IMR-90 (cell line): ENCODE measurements at regions not wholly inside any gene's neighbourhood (a gene's known extent, or its start where the extent isn't known, plus 50 kb on each side); places are given as distances from the start of the nearest gene placed in this dataset.
A peak's percentile ranks its signal among the peaks of the same experiment; 100 is the strongest.

Source experiments
- ATAC-seq: fragments of 200-7000 bp; cut with Tn5 transposase; 2 replicates; pipeline ENCODE4 v1.9.1; 2020; ENCODE audit warnings: low read depth, mild to moderate bottlenecking, moderate library complexity
- BruUV-seq: library from RNA; stranded (reverse); fragments of 400-500 nt; replicated peaks from 2 replicates; lab custom pipeline; 2021; lab: Mats Ljungman, UMichigan
- CTCF ChIA-PET: fragments of 300-600 bp; formaldehyde crosslinking; extraction: SDS; loops from one replicate; lab custom pipeline; 2021; ENCODE audit warnings: antibody characterized with exemption; lab: Yijun Ruan, JAX
- POLR2A ChIA-PET: fragments of 300-600 bp; sonication (Branson Sonifier 250); formaldehyde crosslinking; loops from one replicate; lab custom pipeline; 2022; ENCODE audit warnings: antibody characterized with exemption; ENCODE audit not compliant: unreplicated experiment; lab: Charles Lee
- DNase-seq: peaks from one replicate; pipeline ENCODE4 v3.0.0; 2013
- H2AFZ ChIP-seq: replicated peaks from 2 replicates; pipeline ENCODE3; 2013; ENCODE audit warnings: low read length, mild to moderate bottlenecking; ENCODE audit not compliant: poor library complexity
- H2AK5ac ChIP-seq: 2 replicates; pipeline ENCODE4 v1.6.1; 2013; ENCODE audit warnings: low read depth, low read length, inconsistent platforms
- H2AK9ac ChIP-seq: replicated peaks from 2 replicates; pipeline ENCODE3; 2013; ENCODE audit warnings: mild to moderate bottlenecking, low read depth, low read length, moderate library complexity; ENCODE audit not compliant: poor library complexity
- H2BK120ac ChIP-seq: 2 replicates; pipeline ENCODE4 v1.6.1; 2013; ENCODE audit warnings: low read depth, low read length, inconsistent platforms
- H2BK15ac ChIP-seq: 3 replicates; pipeline ENCODE4 v1.6.1; 2013; ENCODE audit warnings: low read depth, low read length, inconsistent platforms
- H2BK20ac ChIP-seq: 2 replicates; pipeline ENCODE4 v1.6.1; 2013; ENCODE audit warnings: low read depth, mild to moderate bottlenecking, inconsistent platforms, low read length, moderate library complexity
- H2BK5ac ChIP-seq: 2 replicates; pipeline ENCODE4 v1.6.1; 2013; ENCODE audit warnings: mild to moderate bottlenecking, low read depth, low read length, inconsistent platforms; ENCODE audit not compliant: poor library complexity, severe bottlenecking
- H3K14ac ChIP-seq: replicated peaks from 2 replicates; pipeline ENCODE4 v1.6.1; 2013; ENCODE audit warnings: low read depth, low read length, inconsistent platforms
- H3K18ac ChIP-seq: 2 replicates; pipeline ENCODE4 v1.6.1; 2013; ENCODE audit warnings: low read depth, low read length, control low read depth
- H3K23ac ChIP-seq: 2 replicates; pipeline ENCODE4 v1.6.1; 2013; ENCODE audit warnings: low read depth, low read length, inconsistent platforms
- H3K27ac ChIP-seq: 2 replicates; pipeline ENCODE4 v1.5.1; 2013; ENCODE audit warnings: mild to moderate bottlenecking, control low read depth, low read length; ENCODE audit not compliant: insufficient read depth
- H3K27me3 ChIP-seq: 2 replicates; pipeline ENCODE4 v1.6.1; 2013; ENCODE audit warnings: low read length; ENCODE audit not compliant: control insufficient read depth, insufficient read depth
- H3K36me3 ChIP-seq: 2 replicates; pipeline ENCODE4 v1.6.1; 2013; ENCODE audit warnings: low read length, mixed read lengths; ENCODE audit not compliant: control insufficient read depth, insufficient read depth
- H3K4ac ChIP-seq: 2 replicates; pipeline ENCODE4 v1.6.1; 2013; ENCODE audit warnings: low read depth, low read length, inconsistent platforms
- H3K4me1 ChIP-seq: 2 replicates; pipeline ENCODE4 v1.6.1; 2013; ENCODE audit warnings: low read length, mixed read lengths; ENCODE audit not compliant: control insufficient read depth, insufficient read depth
- H3K4me2 ChIP-seq: 2 replicates; pipeline ENCODE4 v1.6.1; 2013; ENCODE audit warnings: low read depth, mild to moderate bottlenecking, control low read depth, low read length, moderate library complexity
- H3K4me3 ChIP-seq: 2 replicates; pipeline ENCODE4 v1.5.1; 2013; ENCODE audit warnings: low read depth, mild to moderate bottlenecking, control low read depth, low read length, moderate library complexity; ENCODE audit not compliant: insufficient read depth
- H3K56ac ChIP-seq: 2 replicates; pipeline ENCODE4 v1.6.1; 2013; ENCODE audit warnings: low read length, inconsistent platforms; ENCODE audit not compliant: insufficient read depth; ENCODE audit errors: extremely low read depth
- H3K79me1 ChIP-seq, 2 experiments: 2 replicates each; pipeline ENCODE4 v1.6.1; 2013; ENCODE audit warnings: low read length in 2 of 2, inconsistent platforms in 1 of 2, low read depth in 1 of 2
- H3K9ac ChIP-seq: 2 replicates; pipeline ENCODE4 v1.6.1; 2013; ENCODE audit warnings: low read depth, low read length, control low read depth
- H3K9me1 ChIP-seq: 2 replicates; pipeline ENCODE4 v1.6.1; 2013; ENCODE audit warnings: low read length, inconsistent platforms; ENCODE audit not compliant: insufficient read depth
- H3K9me3 ChIP-seq: 2 replicates; pipeline ENCODE4 v1.6.1; 2013; ENCODE audit warnings: low read length; ENCODE audit not compliant: control insufficient read depth, insufficient read depth
- H4K20me1 ChIP-seq: 2 replicates; pipeline ENCODE4 v1.6.1; 2013; ENCODE audit warnings: low read length, inconsistent platforms; ENCODE audit not compliant: insufficient read depth
- H4K5ac ChIP-seq: 2 replicates; pipeline ENCODE4 v1.6.1; 2013; ENCODE audit warnings: mild to moderate bottlenecking, low read depth, low read length, control low read depth
- H4K8ac ChIP-seq, 2 experiments: 2 replicates each; pipeline ENCODE4 v1.6.1; 2013; ENCODE audit warnings: low read depth in 2 of 2, low read length in 2 of 2, control low read depth in 1 of 2, inconsistent platforms in 1 of 2
- H4K91ac ChIP-seq: 2 replicates; pipeline ENCODE4 v1.6.1; 2013; ENCODE audit warnings: low read depth, low read length, inconsistent platforms; ENCODE audit not compliant: insufficient read depth
- CTCF ChIP-seq: conservative IDR thresholded peaks from 2 replicates; pipeline ENCODE4 v1.5.1; 2012; ENCODE audit warnings: mild to moderate bottlenecking, low read depth, low read length, improper control_type of control experiment
- WGBS, 2 experiments: methylation state at CpG; one replicate each; pipeline versions ENCODE4 v1.1.5 to v1.1.7; 2013; ENCODE audit warnings: missing lambda C conversion rate in 2 of 2; ENCODE audit not compliant: insufficient read length in 1 of 2; ENCODE audit errors: extremely low coverage in 2 of 2; 5-methylcytosine and 5-hydroxymethylcytosine counted together
- dilution Hi-C: fragments of 300-500 bp; cut with HindIII; formaldehyde crosslinking; loops from one replicate; pipeline ENCODE4 v1.14.3; 2018; ENCODE audit warnings: low sequenced_read_pairs; ENCODE audit not compliant: unreplicated experiment
- in situ Hi-C: fragments of 300-500 bp; cut with MboI; formaldehyde crosslinking; loops from 3 replicates; pipeline ENCODE4 v1.14.3; 2019; ENCODE audit warnings: low sequenced_read_pairs, inconsistent platforms, mixed read lengths
- intact Hi-C: fragments of 100-400 bp; cut with micrococcal nuclease; formaldehyde crosslinking; loops from 2 replicates; pipeline ENCODE4 v1.10.0; 2022

GRCh38 chr9:78745331-78745730 lies 448.4 kb downstream of the PSAT1 start:
- no peak overlapping the region for H4K91ac ChIP-seq
- H2BK120ac ChIP-seq: no peak overlapping the region
- no peak overlapping the region for H2BK5ac ChIP-seq
- WGBS, 2 experiments: no CpG with 5 or more reads among the region's 5 CpGs
- CTCF ChIA-PET: no interaction called here
- H3K9me1 ChIP-seq: no peaks in the 10 kb centered on the region
- no peak overlapping the region for H2BK20ac ChIP-seq
- intact Hi-C loops (no loop called here), dilution Hi-C loops (no loop called here), in situ Hi-C loops (no loop called here)
- H3K4me1 ChIP-seq: no peaks in the 10 kb centered on the region; the same call in 1 of the 2 replicates
- H3K9ac ChIP-seq: no peak overlapping the region
- H3K56ac ChIP-seq: no peak overlapping the region
- H3K27me3 ChIP-seq: no peaks in the 10 kb centered on the region
- H3K4ac ChIP-seq: no peak overlapping the region
- no peak overlapping the region for H2AFZ ChIP-seq
- H3K79me1 ChIP-seq: no peaks in the 10 kb centered on the region
- H3K14ac ChIP-seq: no peak overlapping the region
- no peak overlapping the region for H4K5ac ChIP-seq
- no peak overlapping the region for H4K8ac ChIP-seq
- BruUV-seq: no TSS peak
- H3K27ac ChIP-seq: no peak overlapping the region
- no peaks in the 10 kb centered on the region for H4K20me1 ChIP-seq
- no peak overlapping the region for H3K4me3 ChIP-seq
- TF ChIP-seq CTCF: no peak
- no peaks in the 10 kb centered on the region for H3K9me3 ChIP-seq
- POLR2A ChIA-PET: no interaction called here
- no peak overlapping the region for H2AK9ac ChIP-seq
- ATAC-seq: no peak
- peak overlapping the region; percentile 9; the same call in 1 of the 2 replicates for H3K4me2 ChIP-seq
- H3K18ac ChIP-seq: peak overlapping the region; percentile 18; the same call in 1 of the 2 replicates
- H2AK5ac ChIP-seq: no peak overlapping the region
- H3K23ac ChIP-seq: no peak overlapping the region
- H2BK15ac ChIP-seq: no peak overlapping the region
- H3K36me3 ChIP-seq: no peaks in the 10 kb centered on the region
- DNase-seq: peak; percentile 37
